Rectal smooth muscle tissue (tissue), 1 donor: ENCODE measurements at regions not wholly inside any gene's neighbourhood (a gene's known extent, or its start where the extent isn't known, plus 50 kb on each side); places are given as distances from the start of the nearest gene placed in this dataset.

ENCODE experiments used
- H3K27ac ChIP-seq: one replicate; pipeline ENCODE4 v1.7.0; 2013; ENCODE audit warnings: low read depth, low read length, inconsistent platforms
- H3K27me3 ChIP-seq: one replicate; pipeline ENCODE4 v1.7.0; 2013; ENCODE audit warnings: low read length; ENCODE audit not compliant: control insufficient read depth, insufficient read depth
- H3K36me3 ChIP-seq: one replicate; pipeline ENCODE4 v1.7.0; 2013; ENCODE audit warnings: low read length; ENCODE audit not compliant: control insufficient read depth, insufficient read depth
- H3K4me1 ChIP-seq: one replicate; pipeline ENCODE4 v1.7.0; 2013; ENCODE audit warnings: low read length; ENCODE audit not compliant: control insufficient read depth, insufficient read depth
- H3K4me3 ChIP-seq: one replicate; pipeline ENCODE4 v1.7.0; 2013; ENCODE audit warnings: low read length
- H3K9ac ChIP-seq: one replicate; pipeline ENCODE4 v1.7.0; 2013; ENCODE audit warnings: low read length

- Histone ChIP-seq H3K27me3 (no peaks in the 10 kb centered on the region), H3K4me3 (no peak overlapping the region), H3K27ac (no peak overlapping the region), H3K36me3 (no peaks in the 10 kb centered on the region), H3K4me1 (no peaks in the 10 kb centered on the region), H3K9ac (no peak overlapping the region)
Measured at GRCh38 chr18:44134447-44134846, 546.2 kb upstream of the SETBP1 start.

- no peak overlapping the region for H3K27ac ChIP-seq
- H3K4me1 ChIP-seq, result no peaks in the 10 kb centered on the region
Measured at GRCh38 chr18:44135741-44136140, 544.9 kb upstream of the SETBP1 start.

GRCh38 chr18:44136326-44136725, 544.4 kb upstream of the SETBP1 start:
- no peaks in the 10 kb centered on the region for H3K36me3 ChIP-seq
- no peaks in the 10 kb centered on the region for H3K27me3 ChIP-seq
- no peak overlapping the region for H3K4me3 ChIP-seq
- no peak overlapping the region for H3K9ac ChIP-seq
- no peaks in the 10 kb centered on the region for H3K4me1 ChIP-seq
- H3K27ac ChIP-seq, result no peak overlapping the region

More at GRCh38 chr18:44135741-44136140, 544.9 kb upstream of the SETBP1 start:
- Histone ChIP-seq H3K9ac (no peak overlapping the region), H3K27me3 (no peaks in the 10 kb centered on the region), H3K36me3 (no peaks in the 10 kb centered on the region), H3K4me3 (no peak overlapping the region)

DNA sequence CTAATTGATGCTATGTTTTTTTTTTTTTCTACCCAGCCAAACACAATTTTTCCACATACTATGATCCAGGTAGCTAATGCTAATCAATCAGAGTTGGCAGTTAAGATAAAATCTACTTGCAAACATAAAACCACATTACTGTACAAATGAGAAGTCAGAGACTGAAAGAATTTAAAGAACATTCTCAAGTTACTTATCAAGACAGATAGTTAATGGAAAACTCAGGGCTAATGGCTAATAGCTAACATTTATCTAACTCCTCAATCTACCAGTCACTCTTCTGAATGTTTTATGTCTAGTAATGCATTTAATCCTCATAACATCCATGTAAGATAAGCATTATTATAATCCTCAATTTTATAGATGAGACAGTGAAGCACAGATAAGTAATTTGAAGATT, 537.6 kb upstream of the SETBP1 start:
- Histone ChIP-seq H3K4me3 (no peak overlapping the region), H3K9ac (no peak overlapping the region), H3K36me3 (no peaks in the 10 kb centered on the region), H3K4me1 (no peaks in the 10 kb centered on the region), H3K27me3 (no peaks in the 10 kb centered on the region), H3K27ac (no peak overlapping the region)

DNA sequence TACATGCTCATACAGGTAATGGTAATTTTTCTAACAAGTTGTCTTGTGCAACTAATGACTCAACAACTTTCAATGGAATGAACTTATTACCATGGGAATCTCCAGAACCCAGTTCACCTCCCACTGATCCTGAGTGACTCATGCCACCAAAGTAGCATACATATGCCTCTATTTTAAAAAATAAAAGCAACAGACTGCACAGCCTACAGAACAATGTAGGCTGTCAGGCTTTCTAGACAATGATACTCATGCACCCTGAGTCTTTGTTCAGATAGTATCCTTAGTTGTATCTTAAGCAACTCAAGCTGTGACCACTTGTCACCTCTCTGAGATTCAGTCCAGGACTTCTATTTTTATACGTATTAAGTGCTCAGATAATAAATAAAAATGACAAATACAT, 531.0 kb upstream of the SETBP1 start:
- Histone ChIP-seq H3K36me3 (no peaks in the 10 kb centered on the region), H3K27me3 (no peaks in the 10 kb centered on the region), H3K27ac (no peak overlapping the region), H3K4me3 (no peak overlapping the region), H3K4me1 (no peaks in the 10 kb centered on the region), H3K9ac (no peak overlapping the region)

GRCh38 chr18:44153981-44154380, 526.7 kb upstream of the SETBP1 start:
- no peaks in the 10 kb centered on the region for H3K4me1 ChIP-seq
- H3K36me3 ChIP-seq, result no peaks in the 10 kb centered on the region
- no peak overlapping the region for H3K4me3 ChIP-seq
- no peak overlapping the region for H3K9ac ChIP-seq
- H3K27ac ChIP-seq, result no peak overlapping the region
- H3K27me3 ChIP-seq, result no peaks in the 10 kb centered on the region

GRCh38 chr18:44156126-44156525, 524.6 kb upstream of the SETBP1 start:
- H3K36me3 ChIP-seq, result no peaks in the 10 kb centered on the region
- no peaks in the 10 kb centered on the region for H3K4me1 ChIP-seq
- H3K27ac ChIP-seq, result peak overlapping the region; percentile 60
- H3K9ac ChIP-seq, result no peak overlapping the region
- H3K27me3 ChIP-seq, result no peaks in the 10 kb centered on the region
- H3K4me3 ChIP-seq, result no peak overlapping the region

- Histone ChIP-seq H3K9ac (no peak overlapping the region), H3K4me3 (no peak overlapping the region), H3K4me1 (no peaks in the 10 kb centered on the region), H3K27me3 (no peaks in the 10 kb centered on the region), H3K36me3 (no peaks in the 10 kb centered on the region), H3K27ac (no peak overlapping the region)
Measured at GRCh38 chr18:44156776-44157335, 523.8 kb upstream of the SETBP1 start.

GRCh38 chr18:44170208-44170880, 510.3 kb upstream of the SETBP1 start:
- no peaks in the 10 kb centered on the region for H3K36me3 ChIP-seq
- no peak overlapping the region for H3K9ac ChIP-seq
- H3K27me3 ChIP-seq, result no peaks in the 10 kb centered on the region
- H3K4me1 ChIP-seq, result no peaks in the 10 kb centered on the region
- no peak overlapping the region for H3K27ac ChIP-seq
- H3K4me3 ChIP-seq, result no peak overlapping the region

DNA sequence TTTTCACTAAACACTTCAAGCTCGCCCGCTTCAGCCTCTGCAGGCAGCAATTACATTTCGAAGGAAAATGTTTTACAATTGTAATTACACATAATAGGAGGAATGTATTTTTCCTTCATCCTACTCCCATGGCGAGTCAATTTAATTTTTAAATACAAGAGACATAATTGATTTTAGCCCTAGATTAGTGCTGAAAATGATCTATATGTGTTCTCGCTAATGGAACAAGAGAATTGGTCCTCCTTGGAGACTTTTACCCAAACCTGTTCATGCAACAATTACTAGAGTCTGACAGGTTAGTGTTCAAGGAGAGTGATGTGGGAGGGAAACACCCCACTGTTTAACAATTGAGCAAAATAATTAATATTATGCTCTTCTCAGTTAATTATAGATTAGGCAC, 509.4 kb upstream of the SETBP1 start:
- no peak overlapping the region for H3K27ac ChIP-seq

DNA sequence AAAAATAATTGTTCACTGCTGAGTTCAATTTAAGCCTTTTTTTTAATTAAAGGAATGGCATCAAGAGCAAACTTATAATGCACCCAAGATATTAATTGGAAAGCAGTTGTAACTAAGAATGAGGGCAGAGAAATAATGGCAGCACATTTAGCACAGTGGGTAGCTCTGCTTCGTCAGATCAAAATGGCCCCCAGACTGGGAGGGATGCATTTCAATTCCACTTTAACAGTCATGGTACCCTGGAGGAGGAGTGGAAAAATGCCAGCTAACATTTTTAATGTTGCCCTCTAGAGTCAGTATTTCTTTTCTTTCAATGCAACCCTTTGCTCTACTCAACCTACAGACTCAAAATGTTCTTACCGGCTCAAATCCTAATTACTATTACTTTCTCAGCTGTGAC, 504.8 kb upstream of the SETBP1 start:
- H3K27ac ChIP-seq, result no peak overlapping the region
- H3K36me3 ChIP-seq, result no peaks in the 10 kb centered on the region
- no peaks in the 10 kb centered on the region for H3K4me1 ChIP-seq
- H3K27me3 ChIP-seq, result no peaks in the 10 kb centered on the region
- H3K9ac ChIP-seq, result no peak overlapping the region
- no peak overlapping the region for H3K4me3 ChIP-seq

More for the DNA sequence above, 509.4 kb upstream of the SETBP1 start:
- Histone ChIP-seq H3K4me3 (no peak overlapping the region), H3K36me3 (no peaks in the 10 kb centered on the region), H3K4me1 (no peaks in the 10 kb centered on the region), H3K27me3 (no peaks in the 10 kb centered on the region), H3K9ac (no peak overlapping the region)

DNA sequence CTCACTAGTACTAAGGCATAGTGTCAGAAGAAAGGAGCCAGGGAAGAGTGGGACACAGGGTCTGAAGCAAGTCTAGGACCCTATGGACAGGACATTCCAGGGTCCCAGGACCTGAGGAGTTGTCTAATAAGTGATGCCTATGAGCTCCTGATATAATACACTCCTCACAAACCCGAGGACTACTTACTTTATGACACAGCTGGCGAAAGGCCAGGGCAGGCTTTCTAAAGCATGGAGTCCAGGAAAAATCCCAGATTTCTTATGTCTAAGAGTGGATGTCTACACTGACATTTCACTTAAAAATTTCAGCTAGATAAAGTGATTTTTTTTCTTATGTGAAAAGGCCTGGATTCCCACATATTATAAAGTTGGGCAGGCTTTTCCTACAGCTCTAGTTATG, 502.2 kb upstream of the SETBP1 start:
- Histone ChIP-seq H3K4me3 (no peak overlapping the region), H3K4me1 (no peaks in the 10 kb centered on the region), H3K27ac (no peak overlapping the region), H3K27me3 (no peaks in the 10 kb centered on the region), H3K36me3 (no peaks in the 10 kb centered on the region), H3K9ac (no peak overlapping the region)

DNA sequence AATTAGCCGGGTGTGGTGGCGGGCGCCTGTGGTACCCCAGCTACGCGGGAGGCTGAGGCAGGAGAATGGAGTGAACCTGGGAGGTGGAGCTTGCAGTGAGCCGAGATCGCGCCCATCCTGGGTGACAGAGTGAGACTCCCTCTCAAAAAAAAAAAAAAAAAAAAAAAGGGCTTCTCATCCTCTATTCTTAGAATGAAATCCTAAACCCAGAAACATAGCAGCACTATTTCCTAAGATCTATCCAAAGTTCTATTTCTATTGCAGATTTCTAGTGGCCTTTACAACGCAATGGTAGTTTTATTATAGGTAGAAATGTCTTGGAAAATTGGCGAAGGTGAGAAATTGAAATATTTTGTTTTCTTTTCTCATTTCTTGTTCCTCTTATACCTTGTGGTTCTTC, 501.0 kb upstream of the SETBP1 start:
- Histone ChIP-seq H3K4me3 (no peak overlapping the region), H3K9ac (no peak overlapping the region), H3K27me3 (no peaks in the 10 kb centered on the region), H3K4me1 (no peaks in the 10 kb centered on the region), H3K27ac (no peak overlapping the region), H3K36me3 (no peaks in the 10 kb centered on the region)
